NCI-H774 (cell line): ENCODE measurements at regions not wholly inside any gene's neighbourhood (a gene's known extent, or its start where the extent isn't known, plus 50 kb on each side); places are given as distances from the start of the nearest gene placed in this dataset.
"Not testable (repeated sequence)": the region's sequence is repeated elsewhere in the genome, so short reads cannot be mapped to it uniquely, and the experiment has no call there.

Experiments used
- DNase-seq: peaks from one replicate; lab custom pipeline; 2025; lab: John Stamatoyannopoulos, UW

- DNase-seq, result no peak
These were observed 702.8 kb downstream of the SI start for GRCh38 chr3:164375538-164375937.

- DNase-seq, result no peak
These were observed 706.6 kb downstream of the SI start for GRCh38 chr3:164371681-164372080.

- DNase-seq, result no peak
These were observed 707.3 kb downstream of the SI start for GRCh38 chr3:164370970-164371369.

- no peak for DNase-seq
These were observed 713.1 kb downstream of the SI start for GRCh38 chr3:164365242-164365641.

GRCh38 chr3:164364111-164364510, 714.2 kb downstream of the SI start:
- no peak for DNase-seq

- DNase-seq, result no peak
These were observed 717.4 kb downstream of the SI start for GRCh38 chr3:164360738-164361406.

GRCh38 chr3:164360078-164360578, 718.2 kb downstream of the SI start:
- no peak for DNase-seq

GRCh38 chr3:164352991-164353390, 725.3 kb downstream of the SI start:
- no peak for DNase-seq

- no peak for DNase-seq
These were observed 727.2 kb downstream of the SI start for GRCh38 chr3:164351131-164351530.

- DNase-seq, result not testable (repeated sequence)
These were observed 736.1 kb downstream of the SI start for GRCh38 chr3:164342206-164342605.

- DNase-seq, result no peak
These were observed 737.2 kb downstream of the SI start for GRCh38 chr3:164341086-164341485.

GRCh38 chr3:164340273-164340672, 738.0 kb downstream of the SI start:
- no peak for DNase-seq

GRCh38 chr3:164332831-164333802, 745.2 kb downstream of the SI start:
- DNase-seq, result no peak

GRCh38 chr3:164326714-164327113, 751.6 kb downstream of the SI start:
- DNase-seq, result no peak

GRCh38 chr3:164320962-164321361, 757.3 kb downstream of the SI start:
- DNase-seq, result no peak

GRCh38 chr3:164306042-164306441, 772.3 kb downstream of the SI start:
- no peak for DNase-seq

GRCh38 chr3:164303894-164304293, 774.4 kb downstream of the SI start:
- DNase-seq, result no peak

GRCh38 chr3:164302622-164303021, 775.7 kb downstream of the SI start:
- no peak for DNase-seq

- not testable (repeated sequence) for DNase-seq
These were observed 786.8 kb downstream of the SI start for GRCh38 chr3:164291486-164291885.

GRCh38 chr3:164278550-164278949, 799.7 kb downstream of the SI start:
- DNase-seq, result no peak

- DNase-seq, result no peak
These were observed 811.2 kb downstream of the SI start for GRCh38 chr3:164267053-164267452.

GRCh38 chr3:164250923-164251322, 827.4 kb downstream of the SI start:
- DNase-seq, result no peak

- DNase-seq, result no peak
These were observed 841.4 kb downstream of the SI start for GRCh38 chr3:164236851-164237250.
